HG03378 (cell line): ENCODE measurements at regions not wholly inside any gene's neighbourhood (a gene's known extent, or its start where the extent isn't known, plus 50 kb on each side); places are given as distances from the start of the nearest gene placed in this dataset.

ENCODE experiments used
- ATAC-seq: cut with Tn5 transposase; IDR thresholded peaks from one replicate; pipeline ENCODE4 v1.9.1; 2021; ENCODE audit warnings: mild to moderate bottlenecking, moderate library complexity; ENCODE audit not compliant: unreplicated experiment

DNA sequence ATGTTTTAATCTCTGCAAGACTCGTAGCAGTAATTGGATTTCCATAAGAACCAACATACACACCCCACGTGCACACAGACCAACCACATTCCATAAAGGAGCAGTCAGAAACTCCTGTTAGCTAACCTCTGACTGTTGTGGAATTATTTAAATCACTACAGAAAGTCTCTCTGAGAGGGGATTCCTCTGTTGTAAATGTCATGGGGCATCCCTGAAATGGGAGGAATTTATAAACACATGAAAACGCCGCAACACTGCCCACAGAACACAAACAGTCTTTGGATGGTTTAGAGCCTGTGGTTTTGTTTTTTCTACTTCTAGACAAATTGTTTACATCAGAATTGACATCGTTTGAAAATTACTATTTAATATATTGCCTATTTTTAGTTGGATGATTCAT, 740.1 kb upstream of the GRM7 start:
- ATAC-seq: no peak

DNA sequence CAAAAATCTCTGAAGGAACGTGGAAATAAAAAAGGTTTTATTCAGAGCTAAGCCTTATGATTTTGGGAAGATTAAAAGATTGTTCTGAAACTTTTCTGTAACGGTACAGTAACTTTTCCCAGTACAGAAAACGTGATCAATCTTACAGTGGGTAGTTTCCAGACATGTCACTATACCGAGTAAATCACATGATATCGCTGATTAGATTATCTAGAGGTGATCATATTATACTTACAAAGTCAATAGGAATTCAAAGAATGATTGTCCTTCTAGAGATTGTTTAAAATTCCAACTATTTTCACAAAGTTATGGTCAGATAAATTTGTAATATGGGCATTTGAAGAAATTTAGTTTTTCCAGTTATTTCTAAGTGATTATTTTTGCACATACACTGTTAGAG, 736.0 kb upstream of the GRM7 start:
- no peak for ATAC-seq

- no peak for ATAC-seq
Measured at GRCh38 chr3:6125520-6125919, 735.4 kb upstream of the GRM7 start.

GRCh38 chr3:6132684-6133432, 728.1 kb upstream of the GRM7 start:
- ATAC-seq: no peak

GRCh38 chr3:6142707-6143106, 718.2 kb upstream of the GRM7 start:
- no peak for ATAC-seq

- ATAC-seq: no peak
Measured at GRCh38 chr3:6147883-6148282, 713.0 kb upstream of the GRM7 start.

DNA sequence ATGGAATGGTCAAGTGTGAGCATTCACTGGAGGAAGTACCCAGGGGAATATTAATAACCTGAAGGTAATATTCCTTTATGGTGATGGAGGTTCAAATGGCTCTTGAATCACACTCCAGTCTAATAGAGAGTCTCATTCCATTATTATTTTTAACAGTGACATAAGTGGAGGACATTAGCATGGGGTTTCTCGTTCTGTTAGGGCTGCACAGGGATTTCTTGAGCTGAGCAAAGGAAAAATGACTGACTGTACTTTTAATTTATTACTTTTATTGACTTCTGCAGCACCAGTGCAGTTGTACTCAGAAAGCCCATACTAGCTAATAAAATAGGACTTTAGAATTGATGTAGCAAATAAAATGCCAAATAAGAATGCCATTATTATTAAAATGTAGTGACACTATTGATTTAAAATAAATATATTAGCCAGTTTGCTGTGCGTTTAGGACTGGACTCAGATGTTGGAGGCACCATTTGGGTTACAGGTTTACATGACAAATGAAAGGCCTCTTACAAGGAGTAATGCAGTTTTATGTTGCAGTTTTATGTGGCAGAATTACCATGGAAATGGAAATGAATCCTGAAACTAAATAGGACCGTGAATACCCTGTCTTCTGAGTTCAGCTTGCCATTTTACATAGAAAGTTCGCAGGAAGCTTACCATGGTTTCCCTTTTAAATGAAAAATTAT, 705.1 kb upstream of the GRM7 start:
- ATAC-seq: no peak

GRCh38 chr3:6165951-6166350, 695.0 kb upstream of the GRM7 start:
- ATAC-seq: no peak

GRCh38 chr3:6168256-6168655, 692.7 kb upstream of the GRM7 start:
- no peak for ATAC-seq

- ATAC-seq: no peak
Measured at GRCh38 chr3:6172871-6173642, 687.9 kb upstream of the GRM7 start.

GRCh38 chr3:6177417-6177816, 683.5 kb upstream of the GRM7 start:
- no peak for ATAC-seq

DNA sequence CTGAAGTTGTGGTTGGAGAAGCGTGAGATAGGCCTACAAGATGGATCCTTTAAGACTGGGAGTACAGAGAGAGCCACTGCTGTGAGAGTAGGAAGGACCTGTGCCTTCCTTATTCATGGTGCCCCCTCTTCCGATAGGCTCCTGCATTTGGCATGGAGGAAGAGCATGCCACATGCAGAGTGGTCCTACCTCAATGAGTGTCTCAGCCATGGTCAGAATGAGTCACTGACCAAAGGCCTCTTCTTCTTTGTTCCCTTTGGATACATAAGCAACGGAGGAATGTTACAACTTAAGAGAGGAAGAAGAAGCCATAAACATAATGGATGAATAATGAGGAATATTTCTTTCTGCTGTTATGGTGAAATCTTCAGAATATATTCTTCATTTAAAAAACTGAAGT, 681.2 kb upstream of the GRM7 start:
- ATAC-seq: no peak

DNA sequence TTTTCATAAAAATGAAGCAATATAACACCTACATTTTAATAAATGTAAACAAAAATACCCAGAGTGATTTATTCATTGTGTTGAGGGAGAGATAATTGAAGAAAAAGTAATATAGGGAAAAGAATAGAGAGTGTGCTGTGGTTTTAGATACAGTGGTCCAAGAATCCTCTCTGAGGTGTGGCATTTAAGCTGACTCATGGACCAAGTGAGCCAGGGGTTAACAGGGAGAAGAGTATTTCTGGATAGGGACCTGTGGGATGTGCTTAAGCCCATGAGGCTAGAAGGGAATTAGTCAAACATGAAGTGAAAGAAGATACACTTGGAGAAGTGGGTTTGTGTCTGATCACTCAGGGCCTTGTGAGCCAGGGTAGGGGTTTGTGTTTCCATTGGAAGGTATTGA, 680.7 kb upstream of the GRM7 start:
- ATAC-seq: no peak

DNA sequence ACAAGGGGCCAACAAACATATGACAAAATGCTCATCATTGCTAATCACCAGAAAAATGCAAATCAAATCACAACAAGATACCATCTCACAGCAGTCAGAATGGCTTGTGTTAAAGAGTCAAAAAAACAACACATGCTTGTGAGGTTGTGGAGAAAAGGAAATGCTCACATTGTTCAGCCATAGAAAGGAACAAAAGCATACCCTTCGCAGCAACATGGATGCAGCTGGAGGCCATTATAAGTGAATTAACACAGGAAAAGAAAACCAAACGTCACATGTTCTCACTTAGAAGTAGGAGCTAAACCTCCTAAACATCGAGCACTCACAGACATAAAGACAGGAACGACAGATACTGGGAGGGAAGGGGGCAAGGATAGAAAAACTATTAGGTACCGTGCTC, 678.4 kb upstream of the GRM7 start:
- ATAC-seq: no peak

GRCh38 chr3:6182909-6183308, 678.0 kb upstream of the GRM7 start:
- no peak for ATAC-seq

DNA sequence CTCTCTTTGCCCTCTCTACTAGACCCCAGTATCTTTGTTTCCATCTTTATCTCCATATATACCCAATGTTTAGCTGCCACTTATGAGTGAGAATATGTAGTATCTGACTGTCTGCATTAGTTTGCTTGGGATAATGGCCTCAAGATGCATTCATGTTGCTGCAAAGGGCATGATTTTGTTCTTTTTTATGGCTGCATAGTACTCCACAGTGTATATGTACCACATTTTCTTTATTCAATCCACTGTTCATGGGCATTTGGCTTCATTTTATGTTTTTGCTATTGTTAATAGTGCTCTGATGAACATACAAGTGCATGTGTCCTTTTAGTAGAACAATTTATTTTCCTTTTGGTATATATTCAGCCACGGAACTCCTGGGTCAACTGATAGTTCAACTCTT, 671.5 kb upstream of the GRM7 start:
- ATAC-seq: no peak

DNA sequence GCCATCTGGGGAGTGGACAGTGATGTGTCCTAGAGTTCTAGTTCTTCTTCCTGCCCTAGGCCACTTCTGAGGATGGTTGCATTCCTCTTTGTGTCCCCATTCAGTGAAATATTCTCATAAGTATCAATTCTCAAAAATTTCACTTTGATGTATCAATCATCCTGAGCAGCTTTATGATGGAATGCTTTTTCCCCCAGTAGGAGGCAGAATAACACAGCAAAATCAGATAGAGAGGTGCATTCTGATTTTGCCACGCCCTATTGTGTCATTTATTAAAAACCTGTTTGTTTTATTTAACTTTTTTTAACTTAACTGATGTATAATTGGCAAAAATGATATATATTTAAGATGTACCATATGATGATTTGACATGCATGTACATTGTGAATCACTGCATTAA, 656.0 kb upstream of the GRM7 start:
- no peak for ATAC-seq

- ATAC-seq: no peak
Measured at GRCh38 chr3:6216135-6217026, 644.5 kb upstream of the GRM7 start.

GRCh38 chr3:6220447-6220846, 640.5 kb upstream of the GRM7 start:
- ATAC-seq: no peak

DNA sequence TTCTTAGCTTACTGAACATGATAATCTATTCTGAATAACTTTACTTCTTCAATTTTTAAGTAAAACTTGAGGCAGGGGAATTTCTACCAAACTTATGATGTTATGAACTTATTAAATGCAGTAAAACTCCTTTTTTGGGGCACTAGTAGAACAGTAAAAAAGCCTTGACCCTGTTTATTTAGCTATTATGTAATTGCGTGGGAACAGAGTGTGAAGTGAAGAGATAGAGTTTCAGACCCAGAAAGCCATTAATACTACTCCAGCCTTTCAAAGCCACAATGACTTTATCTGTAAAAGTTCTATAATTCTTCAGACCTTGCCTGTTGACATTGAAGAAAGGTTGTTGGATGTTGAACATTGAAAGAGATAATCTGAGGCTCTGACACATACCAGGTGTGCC, 638.8 kb upstream of the GRM7 start:
- ATAC-seq: no peak

- no peak for ATAC-seq
Measured at GRCh38 chr3:6223572-6223971, 637.3 kb upstream of the GRM7 start.
